ENCODE measurements at regions not wholly inside any gene's neighbourhood (a gene's known extent, or its start where the extent isn't known, plus 50 kb on each side); places are given as distances from the start of the nearest gene placed in this dataset.

GRCh38 chr20:30594112-30594511 is 663.4 kb upstream of the DEFB115 start:
- TF ChIP-seq CTCF (IDR thresholded peaks at IDR 0.05): no peak
- TF ChIP-seq POLR2A (IDR thresholded peaks at IDR 0.05): no peak
